Mucosa of stomach (tissue), 1 donor: ENCODE measurements at regions not wholly inside any gene's neighbourhood (a gene's known extent, or its start where the extent isn't known, plus 50 kb on each side); places are given as distances from the start of the nearest gene placed in this dataset.

ENCODE experiments used
- H3K27me3 ChIP-seq: one replicate; pipeline ENCODE4 v1.7.0; 2013; ENCODE audit warnings: mild to moderate bottlenecking, low read length; ENCODE audit not compliant: control insufficient read depth, insufficient read depth
- H3K36me3 ChIP-seq: one replicate; pipeline ENCODE4 v1.7.0; 2013; ENCODE audit warnings: low read length; ENCODE audit not compliant: control insufficient read depth, insufficient read depth
- H3K4me1 ChIP-seq: one replicate; pipeline ENCODE4 v1.7.0; 2013; ENCODE audit warnings: mild to moderate bottlenecking, low read length; ENCODE audit not compliant: control insufficient read depth, insufficient read depth
- H3K4me3 ChIP-seq: one replicate; pipeline ENCODE4 v1.7.0; 2013; ENCODE audit warnings: low read length
- H3K9ac ChIP-seq: one replicate; pipeline ENCODE4 v1.7.0; 2013; ENCODE audit warnings: mild to moderate bottlenecking, low read length, moderate library complexity
- H3K9me3 ChIP-seq: one replicate; pipeline ENCODE4 v1.7.0; 2013; ENCODE audit warnings: mild to moderate bottlenecking, low read length, moderate library complexity; ENCODE audit not compliant: control insufficient read depth
- donor health status: Pancreatic carcinoma.

- Histone ChIP-seq H3K9ac (peak overlapping the region; percentile 94), H3K27me3 (no peaks in the 10 kb centered on the region), H3K36me3 (no peaks in the 10 kb centered on the region), H3K4me3 (no peak overlapping the region), H3K4me1 (peaks cover 49% of the 10 kb centered on the region), H3K9me3 (no peaks in the 10 kb centered on the region)
These were observed 50.7 kb upstream of the GPR157 start for GRCh38 chr1:9179463-9180110.

DNA sequence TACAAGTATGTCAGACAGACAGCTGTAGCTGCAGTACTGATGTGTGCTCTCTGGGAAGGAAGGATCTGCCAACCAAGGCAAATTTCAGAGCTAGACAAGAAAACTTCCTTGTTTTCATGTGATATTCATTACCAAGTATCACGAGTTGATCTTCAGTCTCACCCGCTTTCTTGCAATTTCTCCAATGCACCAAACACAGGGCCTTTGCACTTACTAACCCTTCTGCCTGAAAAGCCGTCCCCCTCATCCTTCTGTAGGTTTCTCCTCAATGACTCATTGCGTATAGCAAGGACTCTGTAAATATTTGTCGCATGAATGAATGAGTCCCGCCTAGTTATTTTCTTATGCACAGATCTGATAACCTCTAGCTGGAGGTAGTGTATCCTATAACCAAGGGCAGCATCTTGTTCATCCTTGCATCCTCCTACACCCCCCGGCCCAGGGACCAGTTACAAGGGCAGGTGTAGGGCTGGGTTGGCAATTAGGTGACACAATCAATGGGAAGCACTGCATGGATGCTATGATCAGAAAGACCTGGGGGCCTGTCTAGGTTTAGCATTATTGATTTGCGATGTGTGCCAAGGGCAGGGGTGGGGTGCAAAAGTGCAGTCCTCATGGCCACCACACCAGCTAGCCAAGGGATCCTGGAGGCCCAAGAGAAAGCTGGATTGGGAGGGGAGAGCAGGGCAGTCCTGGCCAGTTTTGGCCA lies 51.4 kb upstream of the GPR157 start:
- no peaks in the 10 kb centered on the region for H3K27me3 ChIP-seq
- H3K4me1 ChIP-seq: peaks cover 42% of the 10 kb centered on the region
- peak overlapping the region; percentile 94 for H3K9ac ChIP-seq
- no peaks in the 10 kb centered on the region for H3K36me3 ChIP-seq
- H3K4me3 ChIP-seq: peak overlapping the region; percentile 94
- H3K9me3 ChIP-seq: no peaks in the 10 kb centered on the region

DNA sequence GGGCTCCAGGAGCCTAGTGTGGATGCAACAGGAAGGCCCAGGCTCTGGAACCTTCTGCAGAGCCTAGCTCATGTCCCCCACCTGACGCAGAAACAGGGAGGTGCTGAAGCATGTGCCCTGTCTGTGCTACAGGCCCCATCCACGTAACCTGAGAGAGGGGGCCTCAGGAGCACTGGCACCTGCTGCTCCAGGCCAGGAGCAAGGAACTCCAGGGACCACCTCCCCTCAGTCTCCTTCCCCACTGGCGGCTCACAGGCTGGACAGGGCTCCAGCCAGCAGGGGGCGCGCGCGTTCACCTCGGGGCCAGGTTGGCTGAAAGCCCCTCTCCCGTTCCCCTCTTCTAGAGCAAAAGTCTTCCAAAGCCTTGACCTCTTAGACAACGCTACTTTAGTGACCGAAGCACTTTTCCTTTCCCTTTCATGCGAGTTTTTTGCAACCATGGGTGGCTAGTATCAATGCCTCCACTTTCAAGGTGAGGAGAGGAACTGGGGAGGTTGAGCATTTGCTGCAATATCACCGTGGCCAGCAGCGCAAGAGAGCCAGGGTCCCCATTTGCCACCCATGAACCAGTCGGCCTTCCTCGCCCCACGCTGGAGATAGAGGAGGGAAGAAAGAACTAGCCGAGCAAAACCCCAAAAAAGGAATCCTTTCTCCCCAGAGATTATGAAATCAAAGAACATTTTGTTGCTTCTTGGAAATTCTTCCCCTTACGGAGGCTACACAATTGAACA lies 52.4 kb upstream of the GPR157 start:
- Histone ChIP-seq H3K4me3 (peak overlapping the region; percentile 94), H3K4me1 (peaks cover 38% of the 10 kb centered on the region), H3K9ac (peak overlapping the region; percentile 94), H3K36me3 (no peaks in the 10 kb centered on the region), H3K9me3 (no peaks in the 10 kb centered on the region), H3K27me3 (no peaks in the 10 kb centered on the region)

DNA sequence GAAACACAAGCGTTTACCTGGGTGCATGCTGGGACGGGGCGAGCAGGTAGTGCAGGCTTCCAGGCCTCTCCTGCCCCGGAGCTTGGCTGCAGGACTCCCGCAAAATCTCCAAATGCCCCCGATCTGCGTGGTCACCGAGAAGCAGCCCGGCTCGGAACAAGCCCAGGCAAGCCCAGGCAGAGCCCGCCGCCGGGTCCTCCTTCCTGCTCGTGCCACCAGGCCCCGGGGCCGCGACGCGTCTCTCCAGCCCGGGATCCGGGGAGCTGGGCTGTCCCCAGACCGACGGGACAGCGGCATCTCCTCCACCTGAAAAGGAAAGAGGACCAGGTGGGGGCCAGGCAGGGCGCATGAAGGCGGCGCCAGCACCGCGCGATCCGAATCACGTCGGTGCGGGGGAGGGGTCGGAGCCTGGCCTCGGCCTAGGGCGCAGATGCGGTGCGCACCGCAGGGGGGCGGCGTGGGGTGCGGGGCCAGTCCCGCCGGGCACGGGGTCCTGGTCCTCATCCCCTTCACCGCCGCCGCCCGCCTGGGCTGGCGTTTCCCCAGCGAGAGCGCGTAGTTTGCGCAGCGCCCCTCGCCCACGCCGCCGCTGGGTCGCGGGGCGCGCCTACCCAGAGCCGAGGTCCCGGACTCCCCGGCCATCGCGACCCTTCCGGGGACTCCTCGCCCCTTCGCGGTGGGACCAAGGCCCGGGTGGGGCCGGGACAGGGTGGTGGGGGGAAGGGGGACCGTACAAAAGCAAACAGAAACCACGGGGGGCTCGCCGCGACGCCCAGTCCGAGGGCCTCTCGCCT lies 52.4 kb upstream of the H6PD start:
- Histone ChIP-seq H3K9me3 (no peaks in the 10 kb centered on the region), H3K27me3 (no peaks in the 10 kb centered on the region), H3K36me3 (no peaks in the 10 kb centered on the region), H3K4me3 (peak overlapping the region; percentile 94), H3K9ac (peak overlapping the region; percentile 94), H3K4me1 (peaks cover 38% of the 10 kb centered on the region)

DNA sequence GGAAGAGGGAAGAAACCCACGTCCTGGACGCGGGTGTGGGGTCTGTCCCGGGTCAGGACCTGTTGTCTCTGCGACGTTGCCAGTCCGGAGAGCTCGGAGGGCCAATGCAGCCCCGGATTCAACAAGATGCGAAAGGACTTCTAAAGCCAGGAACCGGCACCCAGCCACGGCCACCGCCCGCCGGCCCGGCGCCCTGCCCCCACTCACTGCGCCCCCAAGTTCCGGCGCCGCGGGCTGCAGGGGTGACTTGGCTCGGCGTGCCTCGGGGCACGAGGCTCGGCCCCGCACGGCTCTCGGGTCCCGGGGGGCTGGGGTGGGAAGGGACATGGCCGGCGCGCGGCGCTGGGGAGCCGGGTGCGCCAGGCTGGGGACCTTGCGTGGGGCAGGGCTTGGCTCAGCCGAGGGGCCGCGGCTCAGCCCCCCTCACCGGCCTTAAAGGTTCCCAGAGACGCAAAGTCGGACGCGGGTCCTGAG lies 51.8 kb upstream of the H6PD start:
- Histone ChIP-seq H3K27me3 (no peaks in the 10 kb centered on the region), H3K4me3 (peak overlapping the region; percentile 94), H3K9me3 (no peaks in the 10 kb centered on the region), H3K9ac (peak overlapping the region; percentile 94), H3K4me1 (peaks cover 38% of the 10 kb centered on the region), H3K36me3 (no peaks in the 10 kb centered on the region)

DNA sequence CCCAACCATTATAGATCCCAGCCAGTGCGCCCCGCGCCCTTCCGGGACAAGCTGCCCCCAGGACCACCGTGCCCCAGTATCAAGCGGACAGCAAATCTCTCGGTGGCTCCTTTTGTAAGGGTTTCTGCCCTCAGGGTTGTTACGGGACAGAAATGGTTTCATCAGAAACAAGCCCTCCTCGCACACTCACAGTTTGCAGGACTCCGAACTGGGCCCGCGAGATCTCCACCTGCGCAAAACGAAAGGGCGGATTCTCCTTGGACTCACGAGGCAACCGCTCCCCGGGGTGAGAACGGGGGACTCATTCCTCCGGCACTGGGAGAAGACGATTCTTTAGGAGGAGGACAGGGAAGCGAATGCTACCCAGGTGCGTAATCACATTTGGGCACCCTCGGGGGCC lies 51.1 kb upstream of the H6PD start:
- Histone ChIP-seq H3K36me3 (no peaks in the 10 kb centered on the region), H3K4me3 (peak overlapping the region; percentile 19), H3K4me1 (peaks cover 35% of the 10 kb centered on the region), H3K27me3 (no peaks in the 10 kb centered on the region), H3K9ac (peak overlapping the region; percentile 9), H3K9me3 (no peaks in the 10 kb centered on the region)

- no peak overlapping the region for H3K4me3 ChIP-seq
- no peaks in the 10 kb centered on the region for H3K36me3 ChIP-seq
These were observed 50.7 kb upstream of the H6PD start for GRCh38 chr1:9183898-9184297.

DNA sequence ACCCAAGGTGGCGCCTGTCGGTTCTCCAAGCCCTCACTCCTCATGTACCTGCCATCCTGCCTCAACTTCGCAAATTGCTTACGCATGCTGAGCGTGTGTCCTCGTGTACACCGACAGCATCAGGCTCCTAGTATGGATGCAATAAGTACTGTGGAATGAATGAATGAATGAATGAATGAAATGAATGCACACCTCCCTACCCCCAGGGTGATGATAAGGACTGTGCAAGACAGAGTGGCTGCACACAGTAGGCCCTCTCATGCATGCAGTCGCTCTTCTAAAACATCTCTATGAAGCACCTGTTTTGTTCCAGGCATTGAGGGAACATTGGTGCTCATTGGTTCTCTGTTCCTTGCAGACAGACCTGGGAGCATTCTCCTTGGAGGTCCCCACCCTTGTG lies 49.8 kb upstream of the H6PD start:
- Histone ChIP-seq H3K9ac (no peak overlapping the region), H3K36me3 (no peaks in the 10 kb centered on the region), H3K4me1 (peaks cover 24% of the 10 kb centered on the region), H3K9me3 (no peaks in the 10 kb centered on the region), H3K4me3 (no peak overlapping the region), H3K27me3 (no peaks in the 10 kb centered on the region)

More at GRCh38 chr1:9183898-9184297, 50.7 kb upstream of the H6PD start:
- peaks cover 30% of the 10 kb centered on the region for H3K4me1 ChIP-seq
- H3K9me3 ChIP-seq: no peaks in the 10 kb centered on the region
- H3K9ac ChIP-seq: peak overlapping the region; percentile 9
- H3K27me3 ChIP-seq: no peaks in the 10 kb centered on the region
